SK-N-MC (cell line): ENCODE measurements at regions not wholly inside any gene's neighbourhood (a gene's known extent, or its start where the extent isn't known, plus 50 kb on each side); places are given as distances from the start of the nearest gene placed in this dataset.

ENCODE experiments used
- EZH2 ChIP-seq: fragments of 200-600 bp; sonication (generic); IDR thresholded peaks from one replicate; pipeline ENCODE4 v1.6.1; 2017; ENCODE audit warnings: antibody characterized with exemption
- FOXP2 ChIP-seq: optimal IDR thresholded peaks from 2 replicates; pipeline ENCODE3; 2011; ENCODE audit warnings: mild to moderate bottlenecking, moderate library complexity; ENCODE audit not compliant: insufficient read depth; ENCODE audit errors: extremely low read length, control extremely low read depth
- POLR2AphosphoS5 ChIP-seq: IDR thresholded peaks from 2 replicates; pipeline ENCODE4 v1.6.1; 2012; ENCODE audit warnings: mild to moderate bottlenecking, low read depth, low read length, borderline replicate concordance

- TF ChIP-seq POLR2AphosphoS5 = no peak
- TF ChIP-seq EZH2 = no peak
- no peak for TF ChIP-seq FOXP2
These were observed 311.6 kb downstream of the LRIG3 start for GRCh38 chr12:58608711-58609110.
